Activated CD4-positive, alpha-beta T cell treated with anti-CD3 and anti-CD28 coated beads, Interleukin-2, amount 10 ng/mL, durations not matched to agents 24 days and 14 days (primary cell): ENCODE measurements at regions not wholly inside any gene's neighbourhood (a gene's known extent, or its start where the extent isn't known, plus 50 kb on each side); places are given as distances from the start of the nearest gene placed in this dataset.

Experiments used
- DNase-seq: peaks from one replicate; pipeline ENCODE4 v3.0.0; 2022
- H3K27ac Mint-ChIP-seq: one replicate; pipeline ENCODE4 v1.8.0; 2022; ENCODE audit warnings: mild to moderate bottlenecking, mixed read lengths
- H3K27me3 Mint-ChIP-seq: one replicate; pipeline ENCODE4 v1.8.0; 2022; ENCODE audit warnings: mixed read lengths
- H3K36me3 Mint-ChIP-seq: one replicate; pipeline ENCODE4 v1.8.0; 2022; ENCODE audit warnings: low read depth, mild to moderate bottlenecking, mixed read lengths
- H3K4me1 Mint-ChIP-seq: one replicate; pipeline ENCODE4 v1.8.0; 2021; ENCODE audit warnings: mixed read lengths
- H3K4me3 Mint-ChIP-seq: one replicate; pipeline ENCODE4 v1.8.0; 2022; ENCODE audit warnings: mild to moderate bottlenecking, moderate library complexity, mixed read lengths
- H3K9me3 Mint-ChIP-seq: one replicate; pipeline ENCODE4 v1.8.0; 2021; ENCODE audit warnings: mixed read lengths
- intact Hi-C: fragments of 100-400 bp; cut with micrococcal nuclease; formaldehyde crosslinking; loops from one replicate; pipeline ENCODE4 v1.15.1; 2023

- Mint-ChIP-seq H3K4me1 (peaks cover 28% of the 10 kb centered on the region), H3K27ac (peak overlapping the region; percentile 71), H3K4me3 (peak overlapping the region; percentile 60), H3K9me3 (no peaks in the 10 kb centered on the region), H3K27me3 (peaks cover 19% of the 10 kb centered on the region), H3K36me3 (no peaks in the 10 kb centered on the region)
- intact Hi-C loops = loop anchor here (1.0 to 5.0 kb wide), 3 partner anchors 10 to 51 kb away; no protein-coding TSS in a partner anchor
- peak; percentile 70 for DNase-seq
These were observed 92.9 kb upstream of the IER5L start for GRCh38 chr9:129270903-129271431.

- no peaks in the 10 kb centered on the region for H3K36me3 Mint-ChIP-seq
- peak overlapping the region; percentile 71 for H3K27ac Mint-ChIP-seq
- peak; percentile 86 for DNase-seq
- no peaks in the 10 kb centered on the region for H3K9me3 Mint-ChIP-seq
- intact Hi-C loops = loop anchor here (1.0 to 5.0 kb wide), 3 partner anchors 9 to 52 kb away; no protein-coding TSS in a partner anchor
- peak overlapping the region; percentile 60 for H3K4me3 Mint-ChIP-seq
- H3K4me1 Mint-ChIP-seq = peaks cover 28% of the 10 kb centered on the region
- peaks cover 12% of the 10 kb centered on the region for H3K27me3 Mint-ChIP-seq
These were observed 92.1 kb upstream of the IER5L start for GRCh38 chr9:129270205-129270604.

GRCh38 chr9:129267141-129267540 is 89.1 kb upstream of the IER5L start:
- peaks cover 29% of the 10 kb centered on the region for H3K4me1 Mint-ChIP-seq
- H3K9me3 Mint-ChIP-seq = no peaks in the 10 kb centered on the region
- DNase-seq = no peak
- H3K27ac Mint-ChIP-seq = no peak overlapping the region
- H3K36me3 Mint-ChIP-seq = no peaks in the 10 kb centered on the region
- H3K4me3 Mint-ChIP-seq = no peak overlapping the region
- intact Hi-C loops = no loop called here
- no peaks in the 10 kb centered on the region for H3K27me3 Mint-ChIP-seq

- no peak for DNase-seq
- Mint-ChIP-seq H3K4me1 (peaks cover 31% of the 10 kb centered on the region), H3K27me3 (no peaks in the 10 kb centered on the region), H3K36me3 (no peaks in the 10 kb centered on the region), H3K27ac (no peak overlapping the region), H3K9me3 (no peaks in the 10 kb centered on the region), H3K4me3 (no peak overlapping the region)
- intact Hi-C loops = no loop called here
These were observed 88.5 kb upstream of the IER5L start for GRCh38 chr9:129266536-129266935.

- no peaks in the 10 kb centered on the region for H3K9me3 Mint-ChIP-seq
- no peak overlapping the region for H3K27ac Mint-ChIP-seq
- H3K4me1 Mint-ChIP-seq = peaks cover 28% of the 10 kb centered on the region
- intact Hi-C loops = no loop called here
- H3K36me3 Mint-ChIP-seq = no peaks in the 10 kb centered on the region
- no peak for DNase-seq
- H3K4me3 Mint-ChIP-seq = no peak overlapping the region
- peaks cover 7% of the 10 kb centered on the region for H3K27me3 Mint-ChIP-seq
These were observed 86.3 kb upstream of the IER5L start for GRCh38 chr9:129264388-129264787.

GRCh38 chr9:129263836-129264235 is 85.8 kb upstream of the IER5L start:
- Mint-ChIP-seq H3K4me3 (no peak overlapping the region), H3K9me3 (no peaks in the 10 kb centered on the region), H3K4me1 (peaks cover 33% of the 10 kb centered on the region), H3K27me3 (peaks cover 12% of the 10 kb centered on the region), H3K36me3 (no peaks in the 10 kb centered on the region), H3K27ac (no peak overlapping the region)
- intact Hi-C loops = no loop called here
- DNase-seq = no peak

- Mint-ChIP-seq H3K27ac (peak overlapping the region; percentile 79), H3K27me3 (peaks cover 20% of the 10 kb centered on the region), H3K4me1 (peaks cover 36% of the 10 kb centered on the region), H3K9me3 (no peaks in the 10 kb centered on the region), H3K36me3 (no peaks in the 10 kb centered on the region), H3K4me3 (no peak overlapping the region)
- no peak for DNase-seq
- intact Hi-C loops = no loop called here
These were observed 84.2 kb upstream of the IER5L start for GRCh38 chr9:129262261-129262660.

- H3K27ac Mint-ChIP-seq = peak overlapping the region; percentile 14
- no peaks in the 10 kb centered on the region for H3K9me3 Mint-ChIP-seq
- intact Hi-C loops = loop anchor here (5.0 kb wide), 1 partner anchor 82 kb away; the partner anchor contains the start of gene IER5L
- peaks cover 34% of the 10 kb centered on the region for H3K4me1 Mint-ChIP-seq
- H3K4me3 Mint-ChIP-seq = peak overlapping the region; percentile 82
- no peak for DNase-seq
- no peaks in the 10 kb centered on the region for H3K36me3 Mint-ChIP-seq
- H3K27me3 Mint-ChIP-seq = peaks cover 40% of the 10 kb centered on the region
These were observed 81.3 kb upstream of the IER5L start for GRCh38 chr9:129259375-129259774.

GRCh38 chr9:129258823-129259301 is 80.8 kb upstream of the IER5L start:
- no peaks in the 10 kb centered on the region for H3K36me3 Mint-ChIP-seq
- H3K4me3 Mint-ChIP-seq = peak overlapping the region; percentile 82
- no peaks in the 10 kb centered on the region for H3K9me3 Mint-ChIP-seq
- peak overlapping the region; percentile 40 for H3K27ac Mint-ChIP-seq
- peaks cover 34% of the 10 kb centered on the region for H3K4me1 Mint-ChIP-seq
- peak; percentile 75 for DNase-seq
- peaks cover 42% of the 10 kb centered on the region for H3K27me3 Mint-ChIP-seq
- intact Hi-C loops = loop anchor here (1.0 to 5.0 kb wide), 2 partner anchors 22 to 82 kb away; partner anchors contain the start of gene IER5L

GRCh38 chr9:129258124-129258822 is 80.2 kb upstream of the IER5L start:
- Mint-ChIP-seq H3K9me3 (no peaks in the 10 kb centered on the region), H3K27ac (no peak overlapping the region), H3K36me3 (no peaks in the 10 kb centered on the region), H3K4me3 (peak overlapping the region; percentile 82), H3K4me1 (peaks cover 34% of the 10 kb centered on the region), H3K27me3 (peaks cover 42% of the 10 kb centered on the region)
- peak; percentile 97 for DNase-seq
- intact Hi-C loops = loop anchor here (1.0 to 5.0 kb wide), 2 partner anchors 21 to 81 kb away; partner anchors contain the start of gene IER5L

GRCh38 chr9:129256959-129257713 is 79.1 kb upstream of the IER5L start:
- Mint-ChIP-seq H3K4me1 (peaks cover 30% of the 10 kb centered on the region), H3K27me3 (peaks cover 42% of the 10 kb centered on the region), H3K27ac (no peak overlapping the region)

GRCh38 chr9:129254566-129255287 is 76.7 kb upstream of the IER5L start:
- Mint-ChIP-seq H3K27ac (no peak overlapping the region), H3K4me1 (peaks cover 20% of the 10 kb centered on the region), H3K27me3 (peaks cover 52% of the 10 kb centered on the region), H3K4me3 (no peak overlapping the region), H3K36me3 (no peaks in the 10 kb centered on the region), H3K9me3 (no peaks in the 10 kb centered on the region)
- intact Hi-C loops = loop anchor here (5.0 kb wide), 1 partner anchor 77 kb away; the partner anchor contains the start of gene IER5L
- no peak for DNase-seq

More at GRCh38 chr9:129256959-129257713, 79.1 kb upstream of the IER5L start:
- Mint-ChIP-seq H3K4me3 (no peak overlapping the region), H3K36me3 (no peaks in the 10 kb centered on the region), H3K9me3 (no peaks in the 10 kb centered on the region)
- intact Hi-C loops = loop anchor here (5.0 kb wide), 1 partner anchor 80 kb away; the partner anchor contains the start of gene IER5L
- DNase-seq = no peak

GRCh38 chr9:129253803-129254381 is 75.8 kb upstream of the IER5L start:
- Mint-ChIP-seq H3K27me3 (peaks cover 47% of the 10 kb centered on the region), H3K36me3 (no peaks in the 10 kb centered on the region), H3K4me1 (peaks cover 12% of the 10 kb centered on the region), H3K4me3 (no peak overlapping the region), H3K9me3 (no peaks in the 10 kb centered on the region), H3K27ac (no peak overlapping the region)
- intact Hi-C loops = no loop called here
- DNase-seq = no peak
